Liver (tissue), 8 donors: ENCODE measurements at regions not wholly inside any gene's neighbourhood (a gene's known extent, or its start where the extent isn't known, plus 50 kb on each side); places are given as distances from the start of the nearest gene placed in this dataset.

ENCODE experiments used
- DNase-seq: peaks from one replicate; pipeline ENCODE4 v3.0.0-alpha.2; 2017; ENCODE audit warnings: low spot score
- H3K27ac ChIP-seq, 2 donors: one replicate each; pipeline ENCODE4 v1.7.0; 2013; ENCODE audit warnings: inconsistent platforms in 2 of 2, low read length in 2 of 2, control low read depth in 1 of 2, low read depth in 1 of 2, mild to moderate bottlenecking in 1 of 2
- H3K27me3 ChIP-seq, 4 donors: one replicate each; pipeline versions ENCODE4 v1.6.1 to v1.7.0; 2013; ENCODE audit warnings: low read length in 3 of 4, inconsistent platforms in 1 of 4, mild to moderate bottlenecking in 1 of 4, moderate library complexity in 1 of 4; ENCODE audit not compliant: control insufficient read depth in 4 of 4, insufficient read depth in 4 of 4
- H3K36me3 ChIP-seq, 4 donors: one replicate each; pipeline versions ENCODE4 v1.6.1 to v1.7.0; 2013; ENCODE audit warnings: low read length in 3 of 4, mild to moderate bottlenecking in 3 of 4, low read depth in 1 of 4, moderate library complexity in 1 of 4; ENCODE audit not compliant: control insufficient read depth in 4 of 4, insufficient read depth in 3 of 4
- H3K4me1 ChIP-seq, 4 donors: one replicate each; pipeline versions ENCODE4 v1.6.1 to v1.7.0; 2013; ENCODE audit warnings: low read length in 3 of 4, mild to moderate bottlenecking in 3 of 4, moderate library complexity in 1 of 4; ENCODE audit not compliant: control insufficient read depth in 4 of 4, insufficient read depth in 4 of 4
- H3K4me3 ChIP-seq, 3 donors: one replicate each; pipeline versions ENCODE4 v1.6.1 to v1.7.0; 2013; ENCODE audit warnings: low read length in 3 of 3, control low read depth in 1 of 3, low read depth in 1 of 3, mild to moderate bottlenecking in 1 of 3
- H3K9ac ChIP-seq, 2 donors: one replicate each; pipeline ENCODE4 v1.7.0; 2013; ENCODE audit warnings: low read length in 2 of 2, mild to moderate bottlenecking in 2 of 2, moderate library complexity in 2 of 2, control low read depth in 1 of 2, low read depth in 1 of 2
- H3K9me3 ChIP-seq, 4 donors: one replicate each; pipeline versions ENCODE4 v1.6.1 to v1.7.0; 2013; ENCODE audit warnings: low read length in 3 of 4; ENCODE audit not compliant: control insufficient read depth in 4 of 4
- ATF3 ChIP-seq: IDR thresholded peaks from 2 replicates; pipeline ENCODE4 v1.6.1; 2016; ENCODE audit warnings: antibody characterized with exemption
- CTCF ChIP-seq: fragments of 150-350 bp; IDR thresholded peaks from 2 replicates; pipeline ENCODE4 v1.5.1; 2017; ENCODE audit warnings: improper control_type of control experiment, low read depth, low read length; ENCODE audit not compliant: missing input control
- EGR1 ChIP-seq, 2 donors: IDR thresholded peaks; 2 replicates each; pipeline ENCODE4 v1.6.1; 2016 to 2018; ENCODE audit warnings: antibody characterized with exemption in 2 of 2, low read depth in 2 of 2
- GABPA ChIP-seq, 2 donors: IDR thresholded peaks in 1 of 2; conservative IDR thresholded peaks in 1 of 2; 2 replicates each; pipeline ENCODE4 v1.6.1; 2016; ENCODE audit warnings: antibody characterized with exemption in 2 of 2, mild to moderate bottlenecking in 1 of 2, moderate library complexity in 1 of 2
- HNF4G ChIP-seq: IDR thresholded peaks from 2 replicates; pipeline ENCODE4 v1.6.1; 2016; ENCODE audit warnings: antibody characterized with exemption
- JUND ChIP-seq, 2 donors: IDR thresholded peaks; 2 replicates each; pipeline ENCODE4 v1.6.1; 2016; ENCODE audit warnings: antibody characterized with exemption in 2 of 2
- MAX ChIP-seq: IDR thresholded peaks from 2 replicates; pipeline ENCODE4 v1.6.1; 2016; ENCODE audit warnings: antibody characterized with exemption
- NR2F2 ChIP-seq: IDR thresholded peaks from 2 replicates; pipeline ENCODE4 v1.6.1; 2016; ENCODE audit warnings: antibody characterized with exemption
- RAD21 ChIP-seq, 2 donors: IDR thresholded peaks; 2 replicates each; pipeline ENCODE4 v1.6.1; 2016; ENCODE audit warnings: antibody characterized with exemption in 2 of 2, mild to moderate bottlenecking in 2 of 2
- REST ChIP-seq: IDR thresholded peaks from 2 replicates; pipeline ENCODE4 v1.6.1; 2016; ENCODE audit warnings: antibody characterized with exemption, mild to moderate bottlenecking
- RXRA ChIP-seq, 2 donors: IDR thresholded peaks; 2 replicates each; pipeline ENCODE4 v1.6.1; 2017 to 2018; ENCODE audit warnings: antibody characterized with exemption in 2 of 2, mild to moderate bottlenecking in 1 of 2
- SP1 ChIP-seq: IDR thresholded peaks from 2 replicates; pipeline ENCODE4 v1.6.1; 2018; ENCODE audit warnings: antibody characterized with exemption, mild to moderate bottlenecking
- TAF1 ChIP-seq: conservative IDR thresholded peaks from 2 replicates; pipeline ENCODE4 v1.6.1; 2016; ENCODE audit warnings: antibody characterized with exemption, mild to moderate bottlenecking
- YY1 ChIP-seq: IDR thresholded peaks from 2 replicates; pipeline ENCODE4 v1.6.1; 2016; ENCODE audit warnings: antibody characterized with exemption, mild to moderate bottlenecking
- ZBTB33 ChIP-seq: IDR thresholded peaks from 2 replicates; pipeline ENCODE4 v1.6.1; 2016; ENCODE audit warnings: antibody characterized with exemption
- WGBS: extraction: QIAGEN DNeasy Blood & Tissue Kit; methylation state at CpG from one replicate; pipeline ENCODE4 v1.1.7; 2013; 5-methylcytosine and 5-hydroxymethylcytosine counted together
- donor health status: healthy.
- donor health status: healthy.
- donor health status: healthy.
- donor health status: healthy.
- donor health status: healthy.

- Histone ChIP-seq H3K27me3 (peaks cover 0 to 3% (median 0%) of the 10 kb centered on the region in 4 donors), H3K9ac (no peak overlapping the region), H3K27ac (no peak overlapping the region), H3K9me3 (no peaks in the 10 kb centered on the region), H3K4me3 (no peak overlapping the region), H3K4me1 (no peaks in the 10 kb centered on the region), H3K36me3 (no peaks in the 10 kb centered on the region)
- TF ChIP-seq REST (no peak), ATF3 (no peak), HNF4G (no peak), ZBTB33 (no peak), TAF1 (no peak), EGR1 (IDR thresholded peaks at IDR 0.05; ENCODE audit: low read depth in 2 of 2) (no peak), SP1 (no peak), MAX (no peak), CTCF (no peak), RXRA (IDR thresholded peaks at IDR 0.05) (no peak), JUND (IDR thresholded peaks at IDR 0.05) (no peak), GABPA (IDR thresholded peaks at IDR 0.05 in 1 of 2, conservative IDR thresholded peaks at IDR 0.05 in 1 of 2) (no peak), YY1 (no peak), NR2F2 (no peak)
- WGBS, result 88% methylated on average over 16 of the region's 16 CpGs
- DNase-seq, result no peak
Measured at GRCh38 chr13:103168901-103169508, 102.8 kb upstream of the SLC10A2 start.

GRCh38 chr13:103164251-103164650 is 98.0 kb upstream of the SLC10A2 start:
- Histone ChIP-seq H3K27ac (no peak overlapping the region), H3K27me3 (no peaks in the 10 kb centered on the region), H3K4me3 (no peak overlapping the region), H3K9me3 (no peaks in the 10 kb centered on the region), H3K4me1 (no peaks in the 10 kb centered on the region), H3K36me3 (no peaks in the 10 kb centered on the region), H3K9ac (no peak overlapping the region)
- 83% methylated on average over 1 of the region's 1 CpG for WGBS
- no peak for DNase-seq
- no peak for TF ChIP-seq RAD21 (IDR thresholded peaks at IDR 0.05)
- TF ChIP-seq CTCF, result no peak
- no peak for TF ChIP-seq JUND (IDR thresholded peaks at IDR 0.05)
- TF ChIP-seq ZBTB33, result no peak
- no peak for TF ChIP-seq REST
- TF ChIP-seq SP1, result no peak
